Ectodermal cell (in vitro differentiated cells): ENCODE measurements at regions not wholly inside any gene's neighbourhood (a gene's known extent, or its start where the extent isn't known, plus 50 kb on each side); places are given as distances from the start of the nearest gene placed in this dataset.

ENCODE experiments used
- H3K27ac ChIP-seq: 2 replicates; pipeline ENCODE4 v1.7.0; 2013; ENCODE audit warnings: mild to moderate bottlenecking, low read depth, low read length; ENCODE audit not compliant: insufficient read depth, poor library complexity, severe bottlenecking
- H3K27me3 ChIP-seq: 2 replicates; pipeline ENCODE4 v1.7.0; 2013; ENCODE audit warnings: mild to moderate bottlenecking, low read length; ENCODE audit not compliant: insufficient read depth, control insufficient read depth, poor library complexity, severe bottlenecking
- H3K36me3 ChIP-seq: one replicate; pipeline ENCODE4 v1.7.0; 2013; ENCODE audit warnings: low read length; ENCODE audit not compliant: control insufficient read depth, insufficient read depth
- H3K4me1 ChIP-seq: one replicate; pipeline ENCODE4 v1.7.0; 2013; ENCODE audit warnings: low read length; ENCODE audit not compliant: control insufficient read depth, insufficient read depth
- H3K4me3 ChIP-seq: 2 replicates; pipeline ENCODE4 v1.7.0; 2013; ENCODE audit warnings: low read depth, low read length, control low read depth; ENCODE audit not compliant: insufficient read depth
- H3K9me3 ChIP-seq: 2 replicates; pipeline ENCODE4 v1.7.0; 2013; ENCODE audit warnings: mild to moderate bottlenecking, low read length, moderate library complexity; ENCODE audit not compliant: control insufficient read depth
- WGBS, 2 experiments: methylation state at CpG; one replicate each; pipeline ENCODE4 v1.1.7; 2013; ENCODE audit warnings: missing lambda C conversion rate in 2 of 2; 5-methylcytosine and 5-hydroxymethylcytosine counted together

- no peaks in the 10 kb centered on the region for H3K27me3 ChIP-seq
- H3K9me3 ChIP-seq, result no peaks in the 10 kb centered on the region
- H3K4me3 ChIP-seq, result no peak overlapping the region
- no peaks in the 10 kb centered on the region for H3K4me1 ChIP-seq
- no peaks in the 10 kb centered on the region for H3K36me3 ChIP-seq
- H3K27ac ChIP-seq, result no peak overlapping the region
- 58 to 67% methylated on average over 1 of the region's 1 CpG for WGBS, 2 experiments
Observed at GRCh38 chr1:168825129-168825528, 96.1 kb upstream of the DPT start.

GRCh38 chr1:168825820-168826219, 96.8 kb upstream of the DPT start:
- no peaks in the 10 kb centered on the region for H3K4me1 ChIP-seq
- H3K27me3 ChIP-seq, result no peaks in the 10 kb centered on the region
- H3K27ac ChIP-seq, result no peak overlapping the region
- H3K4me3 ChIP-seq, result no peak overlapping the region
- no peaks in the 10 kb centered on the region for H3K9me3 ChIP-seq
- H3K36me3 ChIP-seq, result no peaks in the 10 kb centered on the region
- 94 to 95% methylated on average over 3 of the region's 3 CpGs for WGBS, 2 experiments

- no peaks in the 10 kb centered on the region for H3K27me3 ChIP-seq
- H3K9me3 ChIP-seq, result no peaks in the 10 kb centered on the region
- H3K4me3 ChIP-seq, result no peak overlapping the region
- no peak overlapping the region for H3K27ac ChIP-seq
- WGBS, 2 experiments, result 97 to 99% methylated on average over 3 of the region's 3 CpGs
- H3K36me3 ChIP-seq, result no peaks in the 10 kb centered on the region
- H3K4me1 ChIP-seq, result peaks cover under 1% of the 10 kb centered on the region
Observed at GRCh38 chr1:168826269-168826668, 97.3 kb upstream of the DPT start.

- peaks cover 8% of the 10 kb centered on the region for H3K4me1 ChIP-seq
- H3K9me3 ChIP-seq, result no peaks in the 10 kb centered on the region
- H3K4me3 ChIP-seq, result no peak overlapping the region
- no peaks in the 10 kb centered on the region for H3K27me3 ChIP-seq
- no peak overlapping the region for H3K27ac ChIP-seq
- WGBS, 2 experiments, result 91 to 95% methylated on average over 2 of the region's 2 CpGs
- H3K36me3 ChIP-seq, result no peaks in the 10 kb centered on the region
Observed at GRCh38 chr1:168827557-168827956, 98.6 kb upstream of the DPT start.

- Histone ChIP-seq H3K4me3 (no peak overlapping the region), H3K36me3 (no peaks in the 10 kb centered on the region), H3K4me1 (peaks cover 8% of the 10 kb centered on the region), H3K27ac (no peak overlapping the region), H3K27me3 (no peaks in the 10 kb centered on the region), H3K9me3 (no peaks in the 10 kb centered on the region)
Observed at GRCh38 chr1:168829876-168830275, 100.9 kb upstream of the DPT start.

GRCh38 chr1:168830562-168830961, 101.6 kb upstream of the DPT start:
- no peak overlapping the region for H3K27ac ChIP-seq
- peaks cover 8% of the 10 kb centered on the region for H3K4me1 ChIP-seq
- no peaks in the 10 kb centered on the region for H3K9me3 ChIP-seq
- H3K4me3 ChIP-seq, result no peak overlapping the region
- WGBS, 2 experiments, result 87 to 100% methylated on average over 2 of the region's 2 CpGs
- H3K36me3 ChIP-seq, result no peaks in the 10 kb centered on the region
- H3K27me3 ChIP-seq, result no peaks in the 10 kb centered on the region

GRCh38 chr1:168832661-168833060, 103.7 kb upstream of the DPT start:
- Histone ChIP-seq H3K9me3 (no peaks in the 10 kb centered on the region), H3K27ac (no peak overlapping the region), H3K4me1 (peaks cover 8% of the 10 kb centered on the region), H3K27me3 (no peaks in the 10 kb centered on the region), H3K4me3 (no peak overlapping the region), H3K36me3 (no peaks in the 10 kb centered on the region)
- WGBS, 2 experiments, result 89 to 97% methylated on average over 1 to 2 of the region's 2 CpGs

GRCh38 chr1:168833362-168833761, 104.4 kb upstream of the DPT start:
- Histone ChIP-seq H3K36me3 (no peaks in the 10 kb centered on the region), H3K27ac (no peak overlapping the region), H3K4me3 (no peak overlapping the region), H3K27me3 (no peaks in the 10 kb centered on the region), H3K4me1 (peaks cover 8% of the 10 kb centered on the region), H3K9me3 (no peaks in the 10 kb centered on the region)
- WGBS, 2 experiments, result 78 to 85% methylated on average over 1 of the region's 1 CpG

- Histone ChIP-seq H3K4me1 (peaks cover 8% of the 10 kb centered on the region), H3K36me3 (no peaks in the 10 kb centered on the region), H3K4me3 (no peak overlapping the region), H3K27me3 (no peaks in the 10 kb centered on the region), H3K27ac (no peak overlapping the region), H3K9me3 (no peaks in the 10 kb centered on the region)
- 54 to 60% methylated on average over 4 of the region's 4 CpGs for WGBS, 2 experiments
Observed at GRCh38 chr1:168833801-168834224, 104.8 kb upstream of the DPT start.

GRCh38 chr1:168834225-168834872, 105.3 kb upstream of the DPT start:
- no peak overlapping the region for H3K27ac ChIP-seq
- no peaks in the 10 kb centered on the region for H3K9me3 ChIP-seq
- WGBS, 2 experiments, result 92% methylated on average over 2 of the region's 2 CpGs
- no peaks in the 10 kb centered on the region for H3K36me3 ChIP-seq
- no peaks in the 10 kb centered on the region for H3K27me3 ChIP-seq
- no peak overlapping the region for H3K4me3 ChIP-seq
- H3K4me1 ChIP-seq, result peaks cover 8% of the 10 kb centered on the region

- 60 to 83% methylated on average over 1 of the region's 1 CpG for WGBS, 2 experiments
- peaks cover 8% of the 10 kb centered on the region for H3K4me1 ChIP-seq
- H3K9me3 ChIP-seq, result no peaks in the 10 kb centered on the region
- H3K27ac ChIP-seq, result no peak overlapping the region
- H3K36me3 ChIP-seq, result no peaks in the 10 kb centered on the region
- H3K27me3 ChIP-seq, result no peaks in the 10 kb centered on the region
- H3K4me3 ChIP-seq, result no peak overlapping the region
Observed at GRCh38 chr1:168835176-168835575, 106.2 kb upstream of the DPT start.
